IPS-NIHi7 (cell line): ENCODE measurements at regions not wholly inside any gene's neighbourhood (a gene's known extent, or its start where the extent isn't known, plus 50 kb on each side); places are given as distances from the start of the nearest gene placed in this dataset.

Experiments
- DNase-seq: peaks from one replicate; pipeline ENCODE4 v3.0.0; 2012; ENCODE audit warnings: mixed read lengths; ENCODE audit errors: extremely low spot score

DNA sequence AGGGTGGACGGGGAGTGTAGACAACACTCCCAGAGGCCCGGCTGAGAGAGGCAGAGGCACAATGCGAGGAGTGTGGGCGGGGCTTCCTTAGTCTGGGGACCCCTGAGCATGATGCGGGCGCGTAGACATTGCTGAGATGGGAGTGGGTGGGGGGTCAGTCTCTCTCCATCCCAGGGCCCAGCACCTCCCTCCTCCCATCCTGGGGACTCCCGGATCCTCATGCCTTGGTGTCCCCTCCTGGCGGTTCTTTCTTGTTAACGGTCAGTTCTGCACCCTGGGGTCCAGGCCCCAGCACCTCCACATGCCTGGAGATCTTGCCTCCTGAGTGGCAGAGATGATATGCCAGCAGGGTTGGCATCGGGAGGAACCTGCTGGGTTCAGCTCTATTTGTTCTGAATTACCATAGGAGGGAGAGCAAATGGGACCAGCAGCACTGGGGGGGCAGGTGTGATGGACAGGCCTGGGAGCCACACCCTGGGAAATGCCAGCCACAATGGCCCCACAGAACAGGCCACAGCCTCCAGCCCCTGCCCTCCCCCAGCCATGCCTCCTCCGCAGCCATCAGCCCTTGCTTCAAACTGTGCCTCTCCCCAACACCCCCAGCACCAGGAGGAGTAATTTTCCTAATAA is 55.7 kb downstream of the RTL6 start:
- no peak for DNase-seq

DNA sequence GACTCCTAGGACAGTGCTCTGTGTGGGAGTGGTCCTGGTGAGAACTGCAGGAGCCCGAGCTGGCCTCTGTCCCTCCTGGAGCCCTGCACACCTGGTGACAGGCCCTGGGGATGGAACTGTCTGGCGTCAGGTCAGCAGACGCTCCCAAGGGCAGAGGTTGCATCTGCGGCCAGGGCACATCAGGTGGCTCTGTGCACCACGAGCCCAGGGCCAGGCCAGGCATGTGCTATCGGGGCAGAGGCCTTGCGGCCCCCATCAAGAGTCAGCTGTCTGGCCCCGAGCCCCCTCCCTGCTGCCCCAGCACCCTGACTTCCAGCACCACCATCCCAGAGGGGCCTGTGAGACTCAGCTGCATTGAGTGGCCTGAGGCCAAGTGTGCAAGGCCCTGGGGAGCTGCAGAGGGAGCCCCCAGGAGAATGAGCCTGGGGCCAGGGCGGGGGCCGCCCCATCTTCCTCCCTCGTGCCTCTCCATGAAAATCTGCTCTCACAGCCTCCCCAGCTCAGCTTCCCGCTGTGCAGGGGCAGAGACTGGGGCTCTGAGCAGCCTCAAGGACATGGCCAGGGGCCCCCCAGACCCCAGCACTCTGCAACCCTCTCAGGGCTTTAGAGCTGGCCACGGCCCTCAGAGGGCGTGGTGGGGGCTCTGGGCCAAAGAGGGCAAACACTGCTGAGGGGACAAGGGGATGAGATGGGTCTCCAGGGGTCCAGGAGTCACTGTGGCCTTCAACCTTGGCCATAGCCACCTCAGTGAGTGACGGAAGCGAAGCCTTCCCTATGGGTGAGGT is 56.4 kb downstream of the RTL6 start:
- no peak for DNase-seq

DNA sequence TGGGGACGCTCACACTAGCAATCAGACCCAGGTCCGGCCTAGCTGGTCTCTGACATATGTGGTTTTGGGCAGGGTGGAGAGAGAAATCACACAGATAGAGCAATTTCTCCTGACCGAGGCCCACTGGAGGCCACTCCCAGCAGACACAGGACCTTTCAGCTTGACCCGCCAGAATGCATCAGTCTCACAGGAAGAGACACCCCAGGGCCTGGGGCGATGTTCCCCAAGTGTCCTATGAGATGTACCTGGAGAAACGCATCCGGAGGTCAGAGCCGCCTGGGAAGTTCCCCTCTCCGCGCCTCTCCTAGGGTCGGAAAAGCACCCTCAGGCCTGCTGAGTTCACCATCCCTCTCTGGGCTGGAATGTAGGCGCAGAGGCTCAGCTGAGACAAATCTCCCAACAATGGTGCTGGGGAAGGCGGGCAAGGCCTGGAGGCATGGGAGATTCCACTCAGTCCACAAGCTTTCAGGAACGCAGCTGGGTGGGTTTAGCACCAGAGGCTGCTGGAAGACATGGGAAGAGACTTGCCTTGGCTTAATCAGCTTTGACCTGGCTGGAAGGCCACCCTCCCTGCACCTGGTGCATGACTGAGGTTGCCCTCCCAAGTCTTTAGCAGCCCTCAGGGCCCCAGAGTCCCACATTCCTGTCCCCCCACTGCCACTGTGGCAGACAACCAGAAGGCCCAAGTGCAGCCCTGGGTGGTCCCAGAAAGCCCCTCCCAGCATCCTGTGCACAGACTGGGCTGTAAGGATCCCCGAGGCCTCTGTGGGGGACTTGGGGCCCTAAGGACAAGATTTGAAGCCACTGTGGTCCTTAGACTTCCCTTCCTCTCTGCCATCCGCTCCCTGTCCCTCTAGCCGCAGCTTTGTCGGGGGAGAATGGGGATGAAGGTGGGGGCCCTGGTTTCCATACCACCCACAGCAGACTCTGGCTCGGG is 57.5 kb downstream of the RTL6 start:
- DNase-seq, result no peak

DNA sequence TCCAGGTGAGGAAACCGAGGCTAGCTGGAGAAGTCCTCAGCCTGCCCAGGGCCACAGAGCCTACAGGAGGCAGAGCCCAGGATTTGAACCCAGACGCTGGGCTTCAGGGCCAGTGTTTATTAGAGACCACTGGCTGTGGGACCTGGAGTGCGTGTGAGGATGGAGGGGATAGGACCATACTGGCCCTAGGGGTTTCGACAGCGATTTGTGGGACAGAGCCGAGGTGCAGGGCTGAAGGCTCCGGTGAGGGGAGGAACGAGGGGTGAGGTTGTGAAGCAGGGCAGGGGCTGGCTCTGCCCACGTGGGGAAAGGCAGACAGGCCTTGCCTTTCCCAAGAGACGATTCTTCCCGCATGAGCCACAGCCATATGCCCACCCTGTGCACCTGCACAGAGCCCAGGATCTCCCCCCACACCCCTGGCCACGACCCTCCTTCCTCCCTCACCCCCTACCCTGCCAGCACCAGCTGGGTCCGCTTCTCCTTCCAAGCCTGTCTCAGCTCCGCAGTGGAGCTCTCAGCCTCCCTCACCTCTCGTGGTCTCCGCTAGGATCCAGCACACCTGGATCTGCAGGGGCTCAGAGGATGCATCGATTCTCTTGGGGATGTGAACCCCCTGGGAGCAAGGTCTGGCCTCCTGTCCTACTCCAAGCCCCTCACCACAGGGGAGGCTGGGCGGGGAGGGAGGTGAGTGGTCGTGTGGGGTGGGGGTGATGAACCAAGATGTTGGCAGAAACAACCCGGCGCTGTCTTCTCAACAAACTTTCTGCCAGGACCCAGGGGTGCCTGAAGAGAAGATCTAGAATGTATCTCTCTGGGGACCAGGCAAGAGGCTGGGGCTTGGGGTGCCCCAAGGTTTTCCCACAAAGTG is 58.4 kb downstream of the RTL6 start:
- no peak for DNase-seq

DNA sequence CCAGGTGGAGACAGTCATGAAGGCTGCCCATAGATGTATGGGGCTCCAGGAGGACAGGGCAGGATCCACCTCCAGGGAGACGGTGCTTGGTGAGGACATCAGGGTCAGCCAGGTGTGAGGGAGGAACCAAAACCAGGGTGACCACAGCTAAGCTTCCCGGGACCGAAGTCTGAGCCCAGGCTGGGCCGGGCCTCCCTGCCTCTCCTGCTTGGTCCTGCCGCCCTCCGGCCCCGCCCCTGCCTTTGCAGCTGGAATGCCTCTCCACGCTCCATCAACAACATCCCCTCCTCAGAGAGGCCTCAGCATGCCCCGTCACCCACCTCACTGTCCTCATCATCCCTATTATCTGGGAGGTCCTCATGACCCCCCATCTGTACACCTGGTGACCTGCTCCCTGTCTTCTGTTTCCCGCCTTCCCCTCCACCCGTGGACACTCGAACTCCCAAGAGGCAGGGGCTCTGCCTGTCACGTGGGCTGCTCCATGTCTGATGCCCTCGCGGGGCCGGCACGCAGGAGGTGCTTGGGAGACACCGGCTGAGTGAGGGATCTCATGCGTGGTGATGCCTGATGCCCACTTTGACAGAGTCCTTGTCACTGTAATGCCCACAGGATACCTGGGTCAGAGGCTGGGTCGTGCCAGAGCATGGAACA is 59.4 kb downstream of the RTL6 start:
- DNase-seq, result no peak

DNA sequence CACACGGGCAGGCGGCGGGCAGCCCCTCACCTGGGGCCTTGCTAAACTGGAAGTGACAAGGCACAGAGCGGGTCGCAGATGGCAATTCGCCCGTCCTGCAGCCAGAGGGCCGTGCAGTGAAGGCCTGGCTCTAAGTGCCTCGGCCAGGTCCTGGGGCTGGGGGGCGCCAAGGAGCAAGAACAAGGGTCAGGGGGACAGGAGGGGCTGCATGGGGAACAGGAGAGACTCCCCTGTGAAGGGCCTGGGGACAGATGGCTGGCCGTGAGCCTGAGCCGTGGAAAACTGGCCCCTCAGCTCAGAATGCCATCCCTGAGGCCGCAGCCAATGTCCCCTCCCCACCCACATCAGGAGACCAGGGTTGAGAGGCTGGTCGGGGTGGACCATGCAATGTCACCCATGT is 60.0 kb downstream of the RTL6 start:
- peak; percentile 66 for DNase-seq

DNA sequence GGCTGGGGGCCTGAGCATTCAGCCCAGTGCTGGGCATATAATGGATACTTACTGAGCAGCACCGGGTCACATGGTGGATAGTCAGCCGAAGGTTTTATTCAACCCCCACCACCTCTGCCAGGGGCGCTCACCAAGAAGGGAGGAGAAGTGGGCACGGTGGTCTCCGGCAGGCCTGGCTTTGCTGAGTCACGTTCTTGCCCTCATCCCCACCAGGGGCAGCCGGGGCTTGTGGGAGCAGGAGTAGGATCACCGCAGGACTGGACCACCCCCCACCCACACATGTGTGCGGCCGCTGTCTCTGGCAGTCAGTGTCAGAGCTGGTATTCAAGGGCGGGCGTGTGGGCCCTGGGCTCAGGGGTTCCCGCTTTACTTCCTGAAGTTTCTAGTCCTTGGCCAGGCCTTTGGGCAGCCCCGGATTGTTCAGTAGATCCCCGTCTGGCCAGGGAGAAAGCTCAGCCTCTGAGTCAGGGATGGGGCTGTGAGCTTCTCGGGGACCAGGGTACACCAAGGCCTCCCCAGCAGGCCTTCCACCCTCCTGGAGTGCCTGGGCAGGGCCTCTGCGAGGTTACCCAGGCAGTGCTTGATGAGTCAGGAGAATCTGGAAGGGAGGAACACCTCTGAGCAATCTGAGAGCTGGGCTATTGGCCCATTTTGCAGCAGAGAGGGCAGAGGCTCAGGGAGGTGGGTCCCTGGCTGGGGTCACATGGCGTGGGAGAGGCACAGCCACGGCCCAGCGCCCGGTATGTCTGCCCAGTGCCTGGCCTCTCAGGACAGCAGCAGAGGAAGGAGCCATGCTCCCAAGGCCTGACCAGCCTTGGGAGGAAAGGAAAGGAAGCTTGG is 60.6 kb downstream of the RTL6 start:
- DNase-seq, result no peak

DNA sequence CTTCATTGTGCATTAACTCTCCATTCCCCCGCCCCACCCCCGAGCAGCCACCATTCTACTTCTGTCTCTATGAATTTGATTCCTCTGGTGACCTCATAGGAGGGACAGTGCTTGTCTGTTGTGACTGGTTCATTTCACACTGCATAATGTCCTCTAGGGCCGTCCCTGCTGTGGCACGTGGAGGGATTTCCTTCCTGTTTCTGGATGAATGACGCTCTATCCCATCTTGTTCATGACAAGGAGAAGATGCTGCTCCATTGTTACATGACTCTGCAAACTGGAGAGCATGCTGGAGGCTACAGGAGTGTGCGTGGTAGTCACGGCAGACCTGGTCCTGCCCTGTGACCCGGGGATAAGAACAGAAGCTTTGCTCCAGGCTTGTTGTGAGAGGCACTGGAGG is 61.3 kb downstream of the RTL6 start:
- no peak for DNase-seq

DNA sequence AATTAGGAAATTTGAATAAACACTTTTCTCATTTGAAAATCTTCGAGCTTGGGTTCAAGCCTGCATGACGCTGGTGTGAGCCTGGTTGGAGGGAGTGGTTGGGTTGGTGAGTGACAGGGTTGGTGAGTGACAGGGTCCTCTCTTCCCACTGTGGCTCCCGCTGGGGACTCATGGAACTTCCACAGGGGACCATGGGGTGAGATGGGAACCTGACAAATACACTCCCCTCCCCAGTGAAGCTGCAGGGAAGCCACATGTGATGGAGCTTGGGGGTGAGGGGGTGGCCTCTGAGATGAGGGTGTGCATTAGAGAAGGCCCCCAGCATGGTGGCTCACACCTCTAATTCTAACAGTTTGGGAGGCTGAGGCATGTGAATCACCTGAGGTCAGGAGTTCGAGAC is 66.8 kb downstream of the RTL6 start:
- no peak for DNase-seq

DNA sequence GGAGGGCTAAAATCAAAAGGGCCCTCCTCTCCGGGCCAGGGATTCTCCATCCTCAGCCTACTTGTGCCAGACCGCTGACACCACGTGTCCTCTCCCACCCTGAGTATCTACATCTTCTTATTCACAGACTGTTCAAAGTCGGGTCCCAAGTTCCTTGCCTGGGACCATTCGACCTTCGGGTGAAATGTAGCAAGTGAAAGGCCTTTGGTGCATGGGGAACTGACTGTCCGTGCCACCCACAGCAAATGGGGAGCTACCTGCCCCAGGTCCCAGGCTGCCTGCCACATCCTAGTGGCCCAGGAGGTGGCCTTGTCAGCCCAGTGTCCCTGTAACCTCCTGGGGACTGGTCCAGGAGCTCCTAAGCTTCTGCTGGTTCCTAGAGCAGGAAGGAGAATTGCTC is 67.3 kb downstream of the RTL6 start:
- DNase-seq, result no peak

DNA sequence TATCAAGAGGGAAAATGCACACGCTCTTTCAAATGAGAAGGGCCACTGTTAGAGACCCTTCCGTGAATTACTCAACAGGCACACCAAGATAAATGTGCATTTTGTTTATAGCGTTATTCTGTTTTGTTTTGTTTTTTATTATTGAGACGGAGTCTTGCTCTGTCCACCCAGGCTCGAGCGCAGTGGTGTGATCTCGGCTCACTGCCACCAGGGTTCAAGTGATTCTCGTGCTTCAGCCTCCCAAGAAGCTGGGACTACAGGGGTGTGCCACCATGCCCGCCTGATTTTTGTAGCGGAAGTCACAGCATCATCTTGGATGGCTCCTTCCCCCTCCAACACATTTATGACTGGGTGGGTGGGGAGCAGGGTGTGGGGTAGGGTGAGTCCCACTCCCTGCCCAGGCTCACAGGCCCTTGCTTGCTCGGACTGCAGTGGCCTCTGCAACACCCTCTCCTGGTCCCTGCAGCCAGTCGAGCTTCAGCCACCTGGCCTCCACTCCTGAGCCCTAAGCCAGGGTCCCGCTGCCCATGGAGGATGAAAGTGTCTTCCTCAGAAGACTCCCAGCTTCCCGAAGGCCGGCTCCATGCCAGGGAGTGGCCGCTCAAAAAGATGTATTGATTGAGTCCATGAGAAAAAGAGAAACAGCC is 68.0 kb downstream of the RTL6 start:
- DNase-seq, result no peak

DNA sequence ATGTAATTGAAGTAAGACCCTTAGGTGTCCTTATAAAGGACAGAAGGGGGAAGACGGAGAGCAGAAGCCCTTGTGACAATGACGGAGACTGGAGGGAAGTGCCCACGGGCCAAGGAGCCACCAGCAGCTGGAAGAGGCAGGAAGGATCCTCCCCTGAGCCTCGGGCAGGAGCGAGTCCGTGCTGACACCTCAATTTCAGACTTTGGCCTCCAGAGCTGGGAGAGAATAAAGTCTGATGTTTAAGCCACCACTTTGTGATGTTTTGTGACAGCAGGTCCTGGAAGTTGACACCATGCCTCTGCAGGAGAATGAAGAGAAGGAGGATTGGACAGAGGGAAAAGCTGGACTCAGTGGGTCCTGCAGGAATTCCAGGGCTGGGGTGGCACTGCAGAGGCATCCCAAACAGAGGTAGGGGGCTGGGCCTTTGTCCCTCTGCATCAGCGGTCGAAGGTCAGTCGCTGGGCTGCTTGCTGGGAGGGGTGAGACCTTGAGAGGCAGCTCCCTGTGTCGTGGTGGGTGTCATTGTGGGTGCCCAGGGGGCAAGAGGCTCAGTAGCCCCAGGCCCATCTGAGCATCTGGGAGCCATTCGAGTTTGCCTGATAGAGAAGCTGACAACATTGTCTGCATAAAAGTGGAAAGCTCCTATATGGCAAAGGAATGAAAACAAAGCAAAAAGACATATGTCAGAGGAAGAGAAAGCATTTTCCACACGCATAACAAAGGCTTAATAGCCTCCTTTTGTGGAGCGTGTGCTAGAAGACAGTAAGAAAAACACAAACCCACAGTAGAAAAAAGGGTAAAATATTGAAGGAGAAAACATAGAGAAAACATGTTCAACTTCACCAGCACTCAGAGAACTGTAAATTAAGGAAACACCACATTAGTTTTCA is 68.8 kb downstream of the RTL6 start:
- no peak for DNase-seq

DNA sequence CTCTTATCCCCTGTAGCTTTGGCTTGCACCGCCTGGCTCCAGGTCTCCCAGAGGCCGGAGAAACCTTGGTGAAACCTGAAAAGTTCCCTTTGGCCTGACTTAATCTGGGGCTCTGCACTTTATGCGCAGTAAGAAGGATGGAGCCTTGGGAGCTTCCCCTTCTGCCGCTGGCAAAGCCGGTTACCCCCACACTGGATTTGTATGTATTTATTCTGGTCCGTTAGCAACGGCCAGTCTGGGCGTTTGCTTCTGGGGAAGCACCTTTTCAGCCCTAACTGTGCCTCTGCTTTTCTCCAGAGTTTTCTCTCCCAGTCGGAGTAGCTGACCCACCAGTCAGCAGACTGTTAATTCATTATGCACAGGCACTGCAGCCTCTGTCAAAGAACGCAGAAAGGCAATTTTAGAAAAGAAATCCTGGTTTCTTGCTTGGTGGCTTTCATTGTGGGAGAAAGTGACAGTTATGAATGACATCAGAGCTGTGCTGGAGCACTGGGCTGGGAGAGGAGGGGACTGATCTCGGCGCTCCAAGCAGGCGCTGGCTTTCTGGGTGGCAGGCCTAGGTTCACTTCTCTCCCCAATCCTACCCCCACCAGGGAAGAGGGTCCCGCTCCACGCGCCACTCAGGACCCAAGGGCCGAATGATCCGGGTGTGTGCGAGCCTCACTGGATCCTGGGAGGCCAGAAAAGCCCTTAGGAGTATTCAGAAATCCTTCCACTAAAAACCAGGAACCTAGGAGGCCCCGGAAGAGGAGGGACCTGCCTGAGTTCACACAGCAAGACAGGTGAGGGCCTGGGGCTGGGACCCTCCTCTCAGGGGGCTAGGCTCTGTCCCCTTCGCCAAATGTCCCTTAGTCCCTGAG is 70.2 kb downstream of the RTL6 start:
- no peak for DNase-seq

DNA sequence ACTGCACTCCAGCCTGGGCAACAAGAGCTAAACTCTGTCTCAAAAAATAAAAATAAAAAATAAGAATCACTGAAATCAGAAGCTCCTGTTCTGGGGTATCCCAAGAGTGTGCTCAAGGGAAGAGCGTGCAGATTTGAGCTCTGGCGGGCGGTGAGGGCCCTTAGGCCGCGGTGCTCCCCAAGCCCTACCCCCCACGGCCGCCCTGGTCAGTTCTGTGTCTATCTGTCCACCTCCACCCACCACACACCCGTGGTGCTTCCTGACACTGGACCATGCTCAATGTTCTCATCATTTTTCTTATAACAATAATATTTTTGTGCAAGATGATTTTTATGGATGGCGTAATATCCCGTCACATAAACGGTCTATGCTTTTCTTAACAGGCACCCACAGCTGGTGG is 71.1 kb downstream of the RTL6 start:
- no peak for DNase-seq

DNA sequence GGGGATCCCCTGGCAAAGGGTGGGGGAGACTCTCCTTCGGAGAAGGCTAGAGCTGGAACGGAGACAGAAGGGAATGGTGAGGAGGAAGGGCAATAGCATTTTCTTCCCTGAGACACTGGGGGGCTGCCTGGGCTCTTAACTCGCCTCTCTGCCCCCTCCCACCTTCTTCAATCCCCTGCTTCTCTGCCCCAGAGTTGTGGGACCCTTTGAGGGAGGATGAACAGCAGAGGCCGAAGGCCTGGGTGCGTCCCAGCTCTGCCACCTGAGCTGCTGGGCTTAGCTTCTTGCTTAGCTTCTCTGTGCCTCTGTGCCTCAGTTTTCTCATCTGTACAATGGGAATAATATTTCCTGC is 72.4 kb downstream of the RTL6 start:
- DNase-seq, result no peak

DNA sequence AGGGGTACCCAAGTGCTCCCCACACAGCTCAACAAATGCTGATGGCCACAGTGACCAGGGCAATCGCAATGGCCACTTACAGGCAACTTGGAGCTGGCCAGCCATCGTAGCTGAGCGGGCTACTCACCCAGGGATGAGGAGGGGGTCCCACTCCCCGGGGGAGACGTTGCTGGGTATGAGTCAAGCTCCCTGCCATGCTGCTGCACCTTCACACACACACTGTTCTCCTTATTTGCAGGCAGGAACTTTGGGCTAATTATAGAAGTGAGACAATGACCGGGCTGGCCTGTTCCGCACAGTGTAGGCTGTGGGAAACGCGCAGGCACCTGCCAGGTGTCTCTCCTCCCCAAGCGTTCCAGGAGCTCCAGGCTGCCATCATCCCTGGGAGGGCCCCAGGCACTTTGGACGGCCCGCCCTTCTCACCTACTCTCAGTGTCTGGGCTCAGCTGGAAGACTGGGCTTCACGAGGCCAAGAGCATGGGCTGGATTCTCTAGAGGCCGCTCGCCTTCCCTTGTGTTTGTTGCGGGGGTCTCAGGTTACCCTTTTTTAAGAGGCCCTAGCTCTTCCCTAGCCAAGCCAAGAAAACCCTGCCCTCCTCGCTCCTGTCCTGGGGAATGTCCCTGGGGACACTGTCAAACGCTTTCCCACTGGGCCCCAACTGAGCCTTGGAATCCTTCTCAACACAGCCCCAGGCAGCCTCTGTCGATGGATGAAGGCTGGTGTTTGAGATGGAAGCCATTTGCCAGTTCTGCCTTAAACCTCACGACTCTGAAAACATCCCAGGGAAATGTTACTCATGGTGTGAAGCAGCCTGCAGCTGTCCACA is 73.0 kb downstream of the RTL6 start:
- DNase-seq, result no peak

DNA sequence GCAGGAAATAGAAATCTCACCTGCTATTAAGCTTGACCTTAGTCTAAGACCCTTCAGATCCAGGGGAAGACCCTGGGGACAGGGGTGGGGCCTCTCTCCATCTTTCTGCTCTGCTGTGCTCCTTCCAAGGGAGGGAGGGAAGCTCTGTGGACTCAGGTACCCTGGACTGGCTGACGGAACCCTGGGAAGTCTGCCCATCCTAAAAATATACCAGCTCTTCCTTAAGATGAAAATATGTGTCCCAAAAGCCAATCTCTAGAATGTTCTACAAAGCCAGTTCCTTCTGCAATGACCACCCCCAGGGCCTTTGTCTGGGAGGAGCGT is 73.7 kb downstream of the RTL6 start:
- DNase-seq, result no peak
